ENCODE measurements at regions not wholly inside any gene's neighbourhood (a gene's known extent, or its start where the extent isn't known, plus 50 kb on each side); places are given as distances from the start of the nearest gene placed in this dataset.
"Not testable (repeated sequence)": the region's sequence is repeated elsewhere in the genome, so short reads cannot be mapped to it uniquely, and the experiment has no call there.

- H3K4me1 ChIP-seq (ENCODE audit: control insufficient read depth in 3 of 3, insufficient read depth in 2 of 3, low read depth in 1 of 3, low read length in 2 of 3): no peaks in the 10 kb centered on the region
- no peak overlapping the region for H3K4me3 ChIP-seq (ENCODE audit: low read depth in 1 of 3, low read length in 3 of 3)
- no peaks in the 10 kb centered on the region for H3K27me3 ChIP-seq (ENCODE audit: control insufficient read depth in 3 of 3, insufficient read depth in 3 of 3, low read length in 3 of 3)
- no peaks in the 10 kb centered on the region for H3K36me3 ChIP-seq (ENCODE audit: control insufficient read depth in 3 of 3, insufficient read depth in 2 of 3, low read depth in 1 of 3, low read length in 3 of 3)
- WGBS, 3 donors: 75 to 78% (median 76%) methylated on average over 4 of the region's 4 CpGs
- no peak overlapping the region for H3K27ac ChIP-seq (ENCODE audit: low read depth in 1 of 3, low read length in 2 of 3)
- H3K9me3 ChIP-seq (ENCODE audit: control insufficient read depth in 2 of 2, insufficient read depth in 1 of 2, low read depth in 1 of 2, low read length in 1 of 2): no peaks in the 10 kb centered on the region
- DNase-seq (no peak), FAIRE-seq (no peak)
Observed at GRCh38 chr5:118435131-118435530, 553.2 kb downstream of the DTWD2 start.

- Histone ChIP-seq H3K9me3 (ENCODE audit: control insufficient read depth in 2 of 2, insufficient read depth in 1 of 2, low read depth in 1 of 2, low read length in 1 of 2) (no peaks in the 10 kb centered on the region), H3K36me3 (ENCODE audit: control insufficient read depth in 3 of 3, insufficient read depth in 2 of 3, low read depth in 1 of 3, low read length in 3 of 3) (no peaks in the 10 kb centered on the region), H3K27ac (ENCODE audit: low read depth in 1 of 3, low read length in 2 of 3) (no peak overlapping the region), H3K27me3 (ENCODE audit: control insufficient read depth in 3 of 3, insufficient read depth in 3 of 3, low read length in 3 of 3) (no peaks in the 10 kb centered on the region), H3K4me3 (ENCODE audit: low read depth in 1 of 3, low read length in 3 of 3) (no peak overlapping the region), H3K4me1 (ENCODE audit: control insufficient read depth in 3 of 3, insufficient read depth in 2 of 3, low read depth in 1 of 3, low read length in 2 of 3) (no peaks in the 10 kb centered on the region)
- 80 to 84% (median 84%) methylated on average over 2 of the region's 2 CpGs for WGBS, 3 donors
- no peak for FAIRE-seq
- no peak for DNase-seq
Observed at GRCh38 chr5:118434522-118434921, 553.8 kb downstream of the DTWD2 start.

- no peak for FAIRE-seq
Observed at GRCh38 chr5:118430076-118430475, 558.3 kb downstream of the DTWD2 start.

GRCh38 chr5:118407958-118408357, 580.4 kb downstream of the DTWD2 start:
- FAIRE-seq (no peak), DNase-seq (no peak)
- H3K9me3 ChIP-seq (ENCODE audit: control insufficient read depth in 2 of 2, insufficient read depth in 1 of 2, low read depth in 1 of 2, low read length in 1 of 2): no peaks in the 10 kb centered on the region
- no peak overlapping the region for H3K4me3 ChIP-seq (ENCODE audit: low read depth in 1 of 3, low read length in 3 of 3)
- H3K36me3 ChIP-seq (ENCODE audit: control insufficient read depth in 3 of 3, insufficient read depth in 2 of 3, low read depth in 1 of 3, low read length in 3 of 3): no peaks in the 10 kb centered on the region
- no peaks in the 10 kb centered on the region for H3K27me3 ChIP-seq (ENCODE audit: control insufficient read depth in 3 of 3, insufficient read depth in 3 of 3, low read length in 3 of 3)
- no peak overlapping the region for H3K27ac ChIP-seq (ENCODE audit: low read depth in 1 of 3, low read length in 2 of 3)
- H3K4me1 ChIP-seq (ENCODE audit: control insufficient read depth in 3 of 3, insufficient read depth in 2 of 3, low read depth in 1 of 3, low read length in 2 of 3): no peaks in the 10 kb centered on the region

More at GRCh38 chr5:118430076-118430475, 558.3 kb downstream of the DTWD2 start:
- H3K36me3 ChIP-seq (ENCODE audit: control insufficient read depth in 3 of 3, insufficient read depth in 2 of 3, low read depth in 1 of 3, low read length in 3 of 3): no peaks in the 10 kb centered on the region
- no peak for DNase-seq
- no peak overlapping the region for H3K4me3 ChIP-seq (ENCODE audit: low read depth in 1 of 3, low read length in 3 of 3)
- no peaks in the 10 kb centered on the region for H3K4me1 ChIP-seq (ENCODE audit: control insufficient read depth in 3 of 3, insufficient read depth in 2 of 3, low read depth in 1 of 3, low read length in 2 of 3)
- no peak overlapping the region for H3K27ac ChIP-seq (ENCODE audit: low read depth in 1 of 3, low read length in 2 of 3)
- WGBS, 3 donors: 92 to 97% (median 97%) methylated on average over 2 of the region's 2 CpGs
- H3K27me3 ChIP-seq (ENCODE audit: control insufficient read depth in 3 of 3, insufficient read depth in 3 of 3, low read length in 3 of 3): no peaks in the 10 kb centered on the region
- peaks cover 0 to 4% of the 10 kb centered on the region in 2 donors for H3K9me3 ChIP-seq (ENCODE audit: control insufficient read depth in 2 of 2, insufficient read depth in 1 of 2, low read depth in 1 of 2, low read length in 1 of 2)

- Histone ChIP-seq H3K27me3 (ENCODE audit: control insufficient read depth in 3 of 3, insufficient read depth in 3 of 3, low read length in 3 of 3) (no peaks in the 10 kb centered on the region), H3K4me1 (ENCODE audit: control insufficient read depth in 3 of 3, insufficient read depth in 2 of 3, low read depth in 1 of 3, low read length in 2 of 3) (no peaks in the 10 kb centered on the region), H3K4me3 (ENCODE audit: low read depth in 1 of 3, low read length in 3 of 3) (no peak overlapping the region), H3K9me3 (ENCODE audit: control insufficient read depth in 2 of 2, insufficient read depth in 1 of 2, low read depth in 1 of 2, low read length in 1 of 2) (no peaks in the 10 kb centered on the region), H3K36me3 (ENCODE audit: control insufficient read depth in 3 of 3, insufficient read depth in 2 of 3, low read depth in 1 of 3, low read length in 3 of 3) (no peaks in the 10 kb centered on the region), H3K27ac (ENCODE audit: low read depth in 1 of 3, low read length in 2 of 3) (no peak overlapping the region)
- DNase-seq (no peak), FAIRE-seq (no peak)
- 46 to 55% (median 51%) methylated on average over 5 of the region's 5 CpGs for WGBS, 3 donors
Observed at GRCh38 chr5:118405650-118406061, 582.7 kb downstream of the DTWD2 start.

- 55 to 73% (median 69%) methylated on average over 4 of the region's 4 CpGs for WGBS, 3 donors
- H3K27ac ChIP-seq (ENCODE audit: low read depth in 1 of 3, low read length in 2 of 3): no peak overlapping the region
- no peaks in the 10 kb centered on the region for H3K27me3 ChIP-seq (ENCODE audit: control insufficient read depth in 3 of 3, insufficient read depth in 3 of 3, low read length in 3 of 3)
- H3K36me3 ChIP-seq (ENCODE audit: control insufficient read depth in 3 of 3, insufficient read depth in 2 of 3, low read depth in 1 of 3, low read length in 3 of 3): no peaks in the 10 kb centered on the region
- no peaks in the 10 kb centered on the region for H3K9me3 ChIP-seq (ENCODE audit: control insufficient read depth in 2 of 2, insufficient read depth in 1 of 2, low read depth in 1 of 2, low read length in 1 of 2)
- H3K4me3 ChIP-seq (ENCODE audit: low read depth in 1 of 3, low read length in 3 of 3): no peak overlapping the region
- no peak for FAIRE-seq
- H3K4me1 ChIP-seq (ENCODE audit: control insufficient read depth in 3 of 3, insufficient read depth in 2 of 3, low read depth in 1 of 3, low read length in 2 of 3): no peaks in the 10 kb centered on the region
- no peak for DNase-seq
Observed at GRCh38 chr5:118397236-118397635, 591.1 kb downstream of the DTWD2 start.

GRCh38 chr5:118392491-118392890, 595.9 kb downstream of the DTWD2 start:
- Histone ChIP-seq H3K36me3 (ENCODE audit: control insufficient read depth in 3 of 3, insufficient read depth in 2 of 3, low read depth in 1 of 3, low read length in 3 of 3) (no peaks in the 10 kb centered on the region), H3K27ac (ENCODE audit: low read depth in 1 of 3, low read length in 2 of 3) (no peak overlapping the region), H3K9me3 (ENCODE audit: control insufficient read depth in 2 of 2, insufficient read depth in 1 of 2, low read depth in 1 of 2, low read length in 1 of 2) (no peaks in the 10 kb centered on the region), H3K27me3 (ENCODE audit: control insufficient read depth in 3 of 3, insufficient read depth in 3 of 3, low read length in 3 of 3) (no peaks in the 10 kb centered on the region), H3K4me3 (ENCODE audit: low read depth in 1 of 3, low read length in 3 of 3) (no peak overlapping the region), H3K4me1 (ENCODE audit: control insufficient read depth in 3 of 3, insufficient read depth in 2 of 3, low read depth in 1 of 3, low read length in 2 of 3) (no peaks in the 10 kb centered on the region)
- 84 to 85% (median 85%) methylated on average over 6 of the region's 6 CpGs for WGBS, 3 donors
- no peak for FAIRE-seq
- DNase-seq: no peak

- DNase-seq; H3K27me3 ChIP-seq (ENCODE audit: control insufficient read depth in 3 of 3, insufficient read depth in 3 of 3, low read length in 3 of 3); H3K36me3 ChIP-seq (ENCODE audit: control insufficient read depth in 3 of 3, insufficient read depth in 2 of 3, low read depth in 1 of 3, low read length in 3 of 3); FAIRE-seq; H3K27ac ChIP-seq (ENCODE audit: low read depth in 1 of 3, low read length in 2 of 3); H3K4me3 ChIP-seq (ENCODE audit: low read depth in 1 of 3, low read length in 3 of 3); H3K4me1 ChIP-seq (ENCODE audit: control insufficient read depth in 3 of 3, insufficient read depth in 2 of 3, low read depth in 1 of 3, low read length in 2 of 3); H3K9me3 ChIP-seq (ENCODE audit: control insufficient read depth in 2 of 2, insufficient read depth in 1 of 2, low read depth in 1 of 2, low read length in 1 of 2): not testable (repeated sequence)
- 91 to 98% (median 95%) methylated on average over 9 to 15 of the region's 15 CpGs for WGBS, 3 donors
Observed at GRCh38 chr5:118382931-118383330, 605.4 kb downstream of the DTWD2 start.

- Histone ChIP-seq H3K4me1 (ENCODE audit: control insufficient read depth in 3 of 3, insufficient read depth in 2 of 3, low read depth in 1 of 3, low read length in 2 of 3) (no peaks in the 10 kb centered on the region), H3K27ac (ENCODE audit: low read depth in 1 of 3, low read length in 2 of 3) (no peak overlapping the region), H3K9me3 (ENCODE audit: control insufficient read depth in 2 of 2, insufficient read depth in 1 of 2, low read depth in 1 of 2, low read length in 1 of 2) (no peaks in the 10 kb centered on the region), H3K4me3 (ENCODE audit: low read depth in 1 of 3, low read length in 3 of 3) (no peak overlapping the region), H3K36me3 (ENCODE audit: control insufficient read depth in 3 of 3, insufficient read depth in 2 of 3, low read depth in 1 of 3, low read length in 3 of 3) (no peaks in the 10 kb centered on the region), H3K27me3 (ENCODE audit: control insufficient read depth in 3 of 3, insufficient read depth in 3 of 3, low read length in 3 of 3) (no peaks in the 10 kb centered on the region)
- no peak for FAIRE-seq
- DNase-seq: no peak
- WGBS, 3 donors: 34 to 62% (median 51%) methylated on average over 2 of the region's 2 CpGs
Observed at GRCh38 chr5:118379470-118379869, 608.9 kb downstream of the DTWD2 start.
